ENCODE measurements at regions not wholly inside any gene's neighbourhood (a gene's known extent, or its start where the extent isn't known, plus 50 kb on each side); places are given as distances from the start of the nearest gene placed in this dataset.

- TF ChIP-seq GATA2 (IDR thresholded peaks at IDR 0.05; ENCODE audit: low read depth, low read length) (no peak), GATA3 (IDR thresholded peaks at IDR 0.05; ENCODE audit: low read depth, low read length) (no peak)
Observed at GRCh38 chr11:71373791-71374454, 74.3 kb downstream of the DHCR7 start.
